ENCODE measurements at regions not wholly inside any gene's neighbourhood (a gene's known extent, or its start where the extent isn't known, plus 50 kb on each side); places are given as distances from the start of the nearest gene placed in this dataset.

- Histone ChIP-seq H3K27ac (no peak overlapping the region), H3K4me3 (no peak overlapping the region), H3K36me3 (no peaks in the 10 kb centered on the region), H3K4me1 (no peaks in the 10 kb centered on the region), H3K27me3 (no peaks in the 10 kb centered on the region), H3K9me3 (no peaks in the 10 kb centered on the region)
- intact Hi-C loops (cut with DNase I; ENCODE audit: low total_unique reads): no loop called here
- no peak for DNase-seq (ENCODE audit: low spot score in 2 of 2)
- TF ChIP-seq, protein P1, sequence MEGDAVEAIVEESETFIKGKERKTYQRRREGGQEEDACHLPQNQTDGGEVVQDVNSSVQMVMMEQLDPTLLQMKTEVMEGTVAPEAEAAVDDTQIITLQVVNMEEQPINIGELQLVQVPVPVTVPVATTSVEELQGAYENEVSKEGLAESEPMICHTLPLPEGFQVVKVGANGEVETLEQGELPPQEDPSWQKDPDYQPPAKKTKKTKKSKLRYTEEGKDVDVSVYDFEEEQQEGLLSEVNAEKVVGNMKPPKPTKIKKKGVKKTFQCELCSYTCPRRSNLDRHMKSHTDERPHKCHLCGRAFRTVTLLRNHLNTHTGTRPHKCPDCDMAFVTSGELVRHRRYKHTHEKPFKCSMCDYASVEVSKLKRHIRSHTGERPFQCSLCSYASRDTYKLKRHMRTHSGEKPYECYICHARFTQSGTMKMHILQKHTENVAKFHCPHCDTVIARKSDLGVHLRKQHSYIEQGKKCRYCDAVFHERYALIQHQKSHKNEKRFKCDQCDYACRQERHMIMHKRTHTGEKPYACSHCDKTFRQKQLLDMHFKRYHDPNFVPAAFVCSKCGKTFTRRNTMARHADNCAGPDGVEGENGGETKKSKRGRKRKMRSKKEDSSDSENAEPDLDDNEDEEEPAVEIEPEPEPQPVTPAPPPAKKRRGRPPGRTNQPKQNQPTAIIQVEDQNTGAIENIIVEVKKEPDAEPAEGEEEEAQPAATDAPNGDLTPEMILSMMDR (IDR thresholded peaks at IDR 0.05): no peak
- TF ChIP-seq POLR2AphosphoS5 (IDR thresholded peaks at IDR 0.05): no peak
- no peak for TF ChIP-seq POLR2A (IDR thresholded peaks at IDR 0.05)
These were observed 258.7 kb downstream of the CDCA7 start for GRCh38 chr2:173613386-173613785.

DNA sequence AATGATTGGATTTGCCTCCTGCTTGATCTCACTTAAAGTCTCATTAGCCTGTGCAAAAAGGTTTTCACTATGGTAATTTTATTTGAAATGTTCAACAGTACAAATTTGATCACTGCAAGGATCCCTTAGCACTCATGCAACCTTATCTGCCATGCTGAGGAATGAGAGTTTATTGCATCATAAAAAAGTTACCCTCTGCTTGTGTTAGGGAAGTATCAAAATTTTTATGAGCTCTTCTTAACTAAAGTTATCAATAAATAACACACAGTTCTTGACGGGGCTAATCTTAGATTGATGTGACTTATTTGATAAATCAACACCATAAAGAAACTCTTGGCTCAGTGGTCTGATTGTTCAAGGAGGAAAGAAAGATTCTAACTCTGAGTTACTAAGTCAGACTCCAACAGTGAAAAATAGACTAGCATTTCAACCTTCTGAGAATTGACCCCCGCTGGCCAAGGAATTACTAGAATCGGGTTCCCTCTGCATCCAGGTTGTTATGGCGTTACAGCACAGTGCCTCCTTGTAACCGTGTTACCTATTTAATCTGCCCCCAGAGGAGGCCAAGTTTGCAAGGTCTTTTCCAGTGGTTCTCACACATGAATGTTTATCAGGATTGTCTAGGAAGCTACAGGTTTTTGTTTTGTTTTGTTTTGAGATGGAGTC, 259.7 kb downstream of the CDCA7 start:
- no peak for TF ChIP-seq POLR2AphosphoS5 (IDR thresholded peaks at IDR 0.05)
- TF ChIP-seq POLR2A (IDR thresholded peaks at IDR 0.05): no peak
- TF ChIP-seq, protein P1 (IDR thresholded peaks at IDR 0.05): no peak
- intact Hi-C loops (cut with DNase I; ENCODE audit: low total_unique reads): no loop called here
- Histone ChIP-seq H3K36me3 (no peaks in the 10 kb centered on the region), H3K4me1 (no peaks in the 10 kb centered on the region), H3K9me3 (no peaks in the 10 kb centered on the region), H3K27me3 (no peaks in the 10 kb centered on the region), H3K27ac (no peak overlapping the region), H3K4me3 (no peak overlapping the region)
- DNase-seq (ENCODE audit: low spot score in 2 of 2): no peak

GRCh38 chr2:173623438-173624319, 269.0 kb downstream of the CDCA7 start:
- no peaks in the 10 kb centered on the region for H3K9me3 ChIP-seq
- H3K36me3 ChIP-seq: no peaks in the 10 kb centered on the region
- H3K27me3 ChIP-seq: no peaks in the 10 kb centered on the region
- H3K4me1 ChIP-seq: no peaks in the 10 kb centered on the region
- H3K4me3 ChIP-seq: no peak overlapping the region
- no peak for DNase-seq (ENCODE audit: low spot score in 2 of 2)
- intact Hi-C loops (cut with DNase I; ENCODE audit: low total_unique reads): no loop called here
- TF ChIP-seq POLR2A (IDR thresholded peaks at IDR 0.05) (no peak), POLR2AphosphoS5 (IDR thresholded peaks at IDR 0.05) (no peak)
- TF ChIP-seq, protein P1 (IDR thresholded peaks at IDR 0.05): no peak
- H3K27ac ChIP-seq: no peak overlapping the region

GRCh38 chr2:173625315-173625714, 270.6 kb downstream of the CDCA7 start:
- no peak for DNase-seq (ENCODE audit: low spot score in 2 of 2)
- TF ChIP-seq, protein P1 (IDR thresholded peaks at IDR 0.05): no peak
- TF ChIP-seq POLR2AphosphoS5 (IDR thresholded peaks at IDR 0.05) (no peak), POLR2A (IDR thresholded peaks at IDR 0.05) (no peak)
- no peak overlapping the region for H3K27ac ChIP-seq
- H3K36me3 ChIP-seq: no peaks in the 10 kb centered on the region
- no peaks in the 10 kb centered on the region for H3K4me1 ChIP-seq
- H3K27me3 ChIP-seq: no peaks in the 10 kb centered on the region
- intact Hi-C loops (cut with DNase I; ENCODE audit: low total_unique reads): no loop called here
- H3K4me3 ChIP-seq: no peak overlapping the region
- H3K9me3 ChIP-seq: no peaks in the 10 kb centered on the region

GRCh38 chr2:173629076-173629475, 274.4 kb downstream of the CDCA7 start:
- intact Hi-C loops (cut with DNase I; ENCODE audit: low total_unique reads): no loop called here
- no peak for TF ChIP-seq POLR2A (IDR thresholded peaks at IDR 0.05)
- TF ChIP-seq POLR2AphosphoS5 (IDR thresholded peaks at IDR 0.05): no peak
- TF ChIP-seq, protein P1 (IDR thresholded peaks at IDR 0.05): no peak
- no peaks in the 10 kb centered on the region for H3K27me3 ChIP-seq
- H3K4me3 ChIP-seq: no peak overlapping the region
- no peaks in the 10 kb centered on the region for H3K36me3 ChIP-seq
- no peak overlapping the region for H3K27ac ChIP-seq
- H3K4me1 ChIP-seq: no peaks in the 10 kb centered on the region
- no peaks in the 10 kb centered on the region for H3K9me3 ChIP-seq
- no peak for DNase-seq (ENCODE audit: low spot score in 2 of 2)
